Stimulated activated CD4-positive, alpha-beta T cell treated with anti-CD3 and anti-CD28 coated beads, Interleukin-2, amount 100 ng/mL, for 24 hours (primary cell): ENCODE measurements at regions not wholly inside any gene's neighbourhood (a gene's known extent, or its start where the extent isn't known, plus 50 kb on each side); places are given as distances from the start of the nearest gene placed in this dataset.
"Not testable (repeated sequence)": the region's sequence is repeated elsewhere in the genome, so short reads cannot be mapped to it uniquely, and the experiment has no call there.

Source experiments
- DNase-seq, 2 donors: peaks; one replicate each; pipeline ENCODE4 v3.0.0-alpha.2; 2020

DNA sequence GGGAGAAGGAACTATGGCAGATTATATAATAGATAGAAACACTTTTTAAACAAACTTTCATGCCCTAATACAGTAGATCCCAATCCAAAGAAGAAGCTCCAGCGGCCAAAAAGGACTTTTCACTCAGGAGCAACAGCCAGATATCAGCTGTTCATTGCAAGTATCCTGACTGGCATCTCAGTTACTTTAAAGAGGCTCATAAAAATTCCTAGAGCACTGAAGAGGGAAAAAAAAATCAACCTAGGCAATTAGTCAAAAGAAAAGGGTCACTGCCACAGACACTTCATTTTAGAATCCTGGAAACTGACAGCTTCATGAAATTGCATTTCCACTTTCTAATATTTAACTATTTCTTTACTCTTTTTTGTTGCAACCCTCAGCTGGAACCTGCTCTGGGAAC is 170.6 kb upstream of the SOX6 start:
- DNase-seq: no peak

DNA sequence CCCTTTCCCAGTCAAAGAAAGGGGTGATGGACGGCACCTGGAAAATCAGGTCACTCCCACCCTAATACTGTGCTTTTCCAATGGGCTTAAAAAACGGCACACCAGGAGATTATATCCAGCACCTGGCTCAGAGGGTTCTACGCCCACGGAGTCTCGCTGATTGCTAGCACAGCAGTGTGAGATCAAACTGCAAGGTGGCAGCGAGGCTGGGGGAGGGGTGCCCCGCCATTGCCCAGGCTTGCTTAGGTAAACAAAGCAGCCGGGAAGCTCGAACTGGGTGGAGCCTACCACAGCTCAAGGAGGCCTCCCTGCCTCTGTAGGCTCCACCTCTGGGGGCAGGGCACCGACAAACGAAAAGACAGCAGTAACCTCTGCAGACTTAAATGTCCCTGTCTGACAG is 164.4 kb upstream of the SOX6 start:
- DNase-seq: not testable (repeated sequence)

DNA sequence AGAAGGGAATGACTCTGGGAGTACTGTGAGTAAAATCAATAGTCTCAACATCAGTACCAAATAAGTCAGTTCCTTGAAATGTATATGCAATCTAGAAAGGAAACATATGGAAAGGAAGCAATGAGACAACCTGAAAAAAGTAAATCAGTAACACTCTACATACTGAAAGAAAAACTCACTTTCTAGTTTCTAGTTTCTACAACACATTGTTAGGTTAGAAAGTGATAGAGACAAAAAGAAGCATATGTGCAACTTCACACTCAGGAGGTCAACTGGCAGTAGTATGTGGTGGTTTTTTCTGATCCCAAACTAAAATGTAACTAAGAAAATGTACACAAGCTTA is 156.5 kb upstream of the SOX6 start:
- no peak for DNase-seq

DNA sequence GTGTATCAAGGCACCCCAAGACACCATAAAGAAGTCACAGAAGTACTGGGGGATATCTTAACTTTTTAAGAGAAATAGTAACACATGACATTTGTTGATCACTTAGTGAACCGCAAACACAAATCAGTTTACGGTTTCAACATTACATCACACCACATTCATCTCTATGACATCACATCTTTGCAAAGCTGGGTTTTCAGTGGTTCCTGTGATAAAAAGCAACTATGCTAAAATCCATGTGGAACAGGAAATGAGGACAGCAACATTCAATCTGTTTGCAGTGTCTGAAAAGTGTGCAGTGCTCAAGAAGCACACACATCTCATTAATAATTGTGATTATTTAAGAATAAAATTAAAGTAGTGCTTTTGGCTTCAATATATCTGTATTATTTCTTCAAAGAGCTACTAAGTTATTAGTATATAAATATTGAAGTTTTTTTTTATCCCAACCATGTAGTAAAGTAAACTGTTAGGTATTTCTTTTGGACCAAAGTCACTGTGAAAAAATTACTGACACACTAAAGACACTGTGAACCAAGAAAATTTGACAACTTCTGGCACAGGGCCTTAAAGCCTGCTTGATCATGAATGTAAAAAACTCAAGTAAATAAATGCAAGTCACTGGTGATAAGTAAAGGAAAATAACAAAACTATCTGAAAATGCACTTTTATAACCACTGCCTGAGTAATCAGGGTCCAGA is 156.0 kb upstream of the SOX6 start:
- DNase-seq: no peak

DNA sequence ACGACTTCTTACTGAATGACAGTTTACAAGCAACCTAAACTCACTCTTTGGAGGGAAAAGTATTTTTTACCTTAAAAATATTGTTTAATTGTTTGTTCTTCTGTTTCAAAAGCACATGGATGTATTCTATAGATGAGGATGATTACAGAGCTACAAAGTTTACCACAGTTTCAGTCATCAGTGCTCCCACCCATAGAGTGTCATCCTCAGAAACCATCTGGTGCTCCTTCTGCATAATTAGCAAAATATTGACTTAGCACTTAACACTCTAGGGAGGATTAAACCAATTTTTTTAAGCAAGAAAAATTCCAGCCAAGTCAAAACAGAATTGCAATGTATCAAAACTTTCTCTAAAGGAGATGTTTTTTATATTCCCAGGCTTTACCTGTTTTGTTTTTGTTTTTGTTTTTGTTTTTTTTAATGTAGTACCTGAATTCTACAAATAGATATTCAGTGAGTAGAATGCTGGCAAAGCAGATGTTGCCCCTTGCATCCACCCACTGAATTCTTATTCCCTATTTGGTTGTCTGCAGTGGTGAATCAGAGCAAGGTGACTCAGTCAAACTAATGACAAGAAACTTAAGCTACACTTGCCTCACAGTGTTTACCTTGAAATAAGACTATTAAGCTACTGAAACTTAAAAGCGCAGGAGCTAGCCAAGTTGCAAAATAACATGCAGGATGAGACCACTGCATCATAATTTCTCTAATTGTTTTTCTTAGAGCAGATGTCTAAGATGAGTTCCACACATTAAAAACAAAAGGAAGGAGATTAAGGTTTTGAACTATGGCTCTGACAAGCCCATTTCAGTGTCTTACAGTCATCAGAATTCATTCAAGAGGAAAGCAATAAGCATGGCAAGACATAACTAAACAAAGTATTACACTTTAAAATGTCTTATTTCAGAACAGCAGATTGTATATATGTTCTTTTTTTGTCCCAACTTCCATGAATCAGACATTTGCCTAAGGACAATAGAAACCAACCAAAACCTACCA is 155.1 kb upstream of the SOX6 start:
- DNase-seq: no peak

DNA sequence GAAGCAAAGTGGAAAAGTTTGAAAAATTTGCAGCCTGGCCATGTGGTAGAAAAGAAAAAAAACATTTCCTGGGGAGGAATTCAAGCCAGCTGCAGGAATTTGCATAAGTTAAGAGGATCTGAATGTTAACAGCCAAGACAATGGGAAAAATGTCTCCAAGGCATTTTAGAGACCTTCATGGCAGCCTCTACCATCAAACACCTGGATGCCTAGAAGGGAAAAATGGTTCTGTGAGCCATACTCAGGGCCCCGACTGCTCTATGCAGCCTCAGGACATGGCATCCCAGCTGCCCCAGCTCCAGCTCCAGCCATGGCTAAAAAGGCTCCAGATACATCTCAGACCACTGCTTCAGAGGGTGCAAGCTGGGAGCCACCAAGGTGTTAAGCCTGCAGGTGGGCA is 149.1 kb upstream of the SOX6 start:
- no peak for DNase-seq

DNA sequence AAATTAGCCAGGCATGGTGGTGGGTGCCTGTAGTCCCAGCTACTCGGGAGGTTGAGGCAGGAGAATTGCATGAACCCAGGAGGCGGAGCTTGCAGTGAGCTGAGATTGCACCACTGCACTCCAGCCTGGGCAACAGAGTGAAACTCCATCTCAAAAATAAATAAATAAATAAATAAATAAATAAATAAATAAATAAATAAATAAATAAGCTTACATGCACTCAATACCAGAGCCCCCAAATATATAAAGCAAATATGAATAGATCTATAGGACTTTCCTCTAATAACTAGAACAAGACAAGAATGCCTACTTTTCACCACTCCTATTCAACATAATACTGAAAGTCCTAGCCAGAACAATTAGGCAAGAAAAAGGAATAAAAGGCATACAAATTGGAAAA is 147.5 kb upstream of the SOX6 start:
- DNase-seq: not testable (repeated sequence)

DNA sequence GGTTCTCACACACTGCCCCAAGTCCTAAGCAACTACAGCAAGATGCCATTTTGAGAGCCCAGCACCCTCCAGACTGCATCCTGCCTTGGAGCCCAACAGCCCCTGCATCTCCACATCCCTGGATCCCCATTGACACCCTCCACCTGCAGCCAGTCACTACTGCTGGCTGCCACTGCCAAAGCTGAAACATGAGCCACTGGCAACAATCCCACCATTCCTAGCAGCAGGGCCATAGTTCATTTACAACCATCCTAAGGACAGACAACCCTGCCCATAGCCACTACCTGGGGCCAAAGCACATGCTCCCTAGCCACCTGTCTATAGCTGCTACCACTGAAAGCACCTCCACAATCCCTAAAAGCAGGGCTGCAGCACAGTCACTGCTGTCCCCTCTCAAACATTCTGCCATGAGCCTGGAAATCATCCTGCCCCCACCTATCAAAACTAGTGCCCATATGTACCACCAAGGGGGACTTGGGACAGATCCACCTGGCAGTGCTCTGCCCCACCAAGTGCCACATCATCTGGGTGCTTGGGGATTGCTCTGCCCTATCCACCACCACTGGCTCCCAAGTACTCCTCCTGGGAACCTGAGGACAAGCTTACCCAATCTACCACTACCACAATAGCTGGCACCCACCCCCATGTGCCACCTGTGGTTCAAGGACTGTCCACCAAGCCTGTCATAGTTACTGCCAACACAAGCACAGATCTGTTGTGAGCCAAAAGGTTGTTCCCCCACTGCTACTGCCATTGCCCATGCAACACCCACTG is 138.8 kb upstream of the SOX6 start:
- no peak for DNase-seq

DNA sequence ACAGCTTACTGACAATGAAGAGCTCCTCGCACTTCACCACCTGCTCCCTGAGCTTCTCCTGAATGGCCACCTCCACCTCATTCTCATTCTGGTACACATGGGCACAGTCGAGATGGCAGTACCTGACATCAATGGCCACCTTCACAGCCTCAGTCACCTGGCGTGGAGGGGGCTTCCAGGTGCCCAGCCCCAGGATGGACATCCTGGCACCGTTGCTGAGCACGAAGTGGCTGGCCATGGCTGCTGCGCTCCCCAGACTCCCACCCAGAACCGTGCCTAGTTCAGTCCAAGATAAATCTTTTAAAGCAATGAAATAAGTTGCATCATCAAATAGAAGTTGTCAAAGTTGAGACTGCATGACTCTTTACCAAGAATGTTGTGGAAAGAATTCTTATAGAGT is 128.1 kb upstream of the SOX6 start:
- DNase-seq: no peak

DNA sequence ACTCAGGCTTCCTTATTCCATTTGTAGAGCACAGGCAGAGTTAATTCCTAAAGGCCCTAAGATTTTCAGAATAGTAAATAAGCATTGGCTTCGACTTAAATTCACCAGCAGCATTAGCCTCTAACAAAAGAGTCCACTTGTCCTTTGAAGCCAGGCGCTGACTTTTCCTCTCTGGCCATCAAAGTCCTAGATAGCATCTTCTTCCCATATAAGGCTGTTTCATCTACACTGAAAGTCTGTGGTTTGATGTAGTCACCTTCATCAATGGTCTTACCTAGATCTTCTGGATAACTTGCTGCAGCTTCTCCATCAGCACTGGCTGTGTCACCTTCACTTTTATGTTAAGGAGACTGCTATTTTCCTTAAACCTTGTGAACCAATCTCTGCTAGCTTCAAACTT is 118.3 kb upstream of the SOX6 start:
- no peak for DNase-seq

DNA sequence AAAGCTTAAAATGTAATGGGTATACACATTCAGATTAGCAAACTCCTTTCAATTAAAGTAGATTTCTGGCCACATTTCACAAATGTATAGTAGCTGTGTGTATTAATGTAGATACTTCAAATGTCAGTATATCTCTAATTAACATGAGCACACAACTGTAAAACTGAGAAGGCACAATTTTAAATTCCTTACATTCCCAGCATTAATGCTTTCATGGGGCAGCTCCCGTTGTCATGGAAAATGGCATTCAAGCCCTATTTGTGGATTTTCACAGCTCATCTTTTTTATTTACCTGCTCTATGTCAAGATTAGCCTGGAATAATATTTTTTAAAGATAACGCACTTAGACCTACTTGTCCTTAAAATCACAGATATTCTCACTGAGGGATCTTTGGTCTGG is 113.6 kb upstream of the SOX6 start:
- no peak for DNase-seq

DNA sequence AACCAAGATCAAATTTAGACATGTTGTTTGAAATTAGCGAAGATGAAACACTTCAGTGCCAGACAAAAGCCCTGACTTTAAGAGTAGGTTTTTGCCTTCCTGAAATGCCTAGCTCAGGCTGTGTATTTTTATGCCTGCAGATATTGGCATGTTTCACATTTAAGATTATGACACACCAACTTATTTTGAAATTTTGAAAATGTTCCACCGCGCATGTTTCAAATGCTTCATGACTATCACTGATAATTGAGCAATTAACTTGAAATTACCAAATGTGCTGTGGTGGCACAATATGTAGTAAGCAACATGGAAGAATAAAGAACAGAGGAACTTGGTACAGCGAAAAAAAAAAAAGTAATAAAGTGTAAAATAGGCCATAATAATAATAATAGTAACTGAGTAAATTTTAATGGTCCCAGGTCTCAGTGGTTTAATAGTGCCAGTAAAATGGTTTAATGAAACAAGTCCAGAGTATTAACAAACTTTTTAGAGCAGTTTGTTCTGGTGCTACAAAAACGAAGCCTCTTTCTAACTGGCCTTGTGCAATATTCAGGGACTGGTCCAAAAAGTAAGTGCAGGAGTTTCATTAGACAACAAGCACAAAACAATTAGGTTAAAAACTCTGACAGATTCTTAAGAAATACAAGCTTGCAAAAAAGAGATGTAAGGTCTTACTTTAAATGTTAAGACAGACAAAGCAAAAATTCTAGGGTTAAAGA is 112.5 kb upstream of the SOX6 start:
- no peak for DNase-seq

DNA sequence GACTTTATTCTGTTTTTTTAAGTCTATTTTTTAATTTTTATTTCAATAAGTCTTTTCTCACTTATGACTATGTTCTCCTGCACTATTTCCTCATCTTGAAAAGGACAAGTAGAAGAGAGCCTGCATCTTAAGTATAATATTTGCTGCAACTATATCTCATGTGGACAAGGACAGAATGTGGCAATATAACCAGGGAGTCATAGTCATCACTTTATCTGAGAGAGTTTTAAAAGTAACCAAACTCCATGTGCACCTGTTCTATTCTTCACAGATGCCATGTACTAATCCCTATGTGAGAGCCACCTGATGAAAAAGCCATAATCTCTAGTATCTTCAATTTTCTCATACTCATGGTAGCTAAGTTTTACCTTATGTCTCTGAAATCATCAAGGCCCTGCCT is 104.2 kb upstream of the SOX6 start:
- DNase-seq: no peak

DNA sequence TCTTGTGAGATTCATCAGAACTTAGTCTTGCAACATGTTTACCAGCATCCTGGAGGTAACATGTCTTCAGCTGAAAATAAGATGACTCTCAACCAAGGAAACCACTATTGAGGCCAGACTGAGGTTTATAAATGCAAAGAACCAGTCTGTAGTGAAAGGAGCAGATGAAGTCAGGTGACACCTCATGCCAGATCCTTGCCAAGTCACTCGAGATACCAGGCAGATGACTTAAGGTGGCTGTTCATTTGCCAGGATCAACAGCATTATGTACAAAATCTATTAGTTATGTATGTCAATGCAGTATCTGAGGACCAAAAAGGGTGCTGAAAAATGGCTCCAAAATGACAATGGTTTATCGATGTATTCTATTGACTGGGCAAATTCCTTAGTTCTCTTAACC is 100.0 kb upstream of the SOX6 start:
- no peak for DNase-seq

DNA sequence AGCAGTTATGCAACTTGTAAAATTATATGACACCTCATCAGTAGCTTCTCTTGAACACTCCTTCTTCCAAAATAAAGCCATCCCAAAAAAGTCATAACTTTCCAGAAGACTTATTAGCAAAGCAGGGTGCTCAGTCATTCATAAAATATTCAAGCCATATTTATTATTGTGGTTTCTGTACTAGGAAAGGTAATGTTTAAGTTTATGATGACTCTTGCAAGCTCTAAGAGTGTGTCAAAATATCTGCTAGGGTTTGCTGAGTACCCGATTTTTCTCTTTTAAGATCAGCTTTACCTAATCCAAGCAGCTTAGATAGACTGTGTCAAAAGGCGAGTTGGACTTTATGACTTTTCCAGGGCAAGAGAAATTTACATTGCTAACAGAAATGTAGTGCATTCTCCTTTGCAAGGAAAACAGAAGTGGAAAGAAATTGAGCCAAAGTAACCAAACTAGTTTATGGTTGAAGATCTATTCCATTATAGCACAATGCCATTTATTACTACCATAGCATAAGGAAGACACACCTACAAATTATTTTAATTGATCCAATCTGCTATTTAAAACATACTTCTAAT is 98.0 kb upstream of the SOX6 start:
- DNase-seq: no peak

DNA sequence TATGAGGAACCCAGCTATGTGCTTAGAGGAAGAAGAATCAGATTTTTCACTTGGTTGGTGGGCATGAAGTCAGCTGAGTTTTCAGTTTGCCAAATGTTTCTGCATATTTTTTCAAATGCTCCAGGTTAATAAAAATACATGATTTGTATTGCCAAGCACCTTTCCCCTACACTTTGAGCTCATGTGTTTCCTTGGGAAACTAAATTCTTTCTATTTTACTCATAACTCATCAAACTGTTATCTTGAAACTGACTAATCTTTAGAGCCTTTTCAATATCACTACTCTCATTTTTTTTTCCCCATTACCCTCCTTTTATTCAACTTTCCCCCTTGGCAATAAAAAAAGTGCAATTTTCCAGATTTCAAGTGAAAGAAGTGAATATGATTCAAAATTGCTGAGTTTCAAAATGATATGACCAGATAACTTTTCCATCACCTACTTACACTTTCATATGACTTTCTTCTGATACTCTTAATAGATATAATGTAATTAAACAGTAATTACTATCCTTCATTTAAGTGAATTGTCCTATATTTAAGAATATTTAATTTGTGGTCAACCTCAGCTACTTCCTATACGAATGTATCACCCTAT is 91.9 kb upstream of the SOX6 start:
- no peak for DNase-seq

DNA sequence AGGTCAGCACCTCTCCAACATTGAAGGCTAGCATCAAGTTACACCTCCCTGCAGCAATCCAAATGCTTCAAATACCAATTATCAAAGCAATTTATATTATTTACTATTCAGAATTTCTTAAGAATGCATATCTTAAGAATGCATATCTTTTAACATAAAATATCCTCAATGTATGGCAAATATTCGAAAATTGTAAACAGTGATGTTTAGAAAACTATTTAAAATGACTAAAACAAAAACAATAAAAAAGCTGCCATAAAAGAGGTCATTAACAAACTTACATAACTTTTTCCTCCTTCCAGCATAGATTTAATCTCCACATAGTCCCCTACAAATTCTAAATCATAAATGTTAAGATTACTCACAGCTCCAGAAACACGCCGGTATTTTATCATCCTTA is 85.1 kb upstream of the SOX6 start:
- DNase-seq: no peak

DNA sequence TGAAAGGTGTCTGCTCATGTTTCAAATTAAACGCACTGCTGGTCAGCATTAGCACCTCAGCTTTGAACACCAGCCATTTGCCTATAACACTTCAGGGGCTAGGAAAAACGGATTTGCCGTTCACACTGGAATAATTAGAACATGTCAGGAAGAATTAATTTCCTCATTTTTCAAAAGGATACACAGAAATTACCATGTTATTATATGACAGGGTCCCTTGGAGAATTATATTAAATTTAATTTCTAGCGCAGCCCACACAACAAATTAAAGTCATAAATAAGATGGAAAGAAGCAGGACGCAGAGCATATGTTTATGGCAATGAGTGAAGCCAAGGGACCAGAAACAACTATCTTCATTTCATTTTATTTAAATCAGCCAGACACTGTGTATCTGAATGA is 83.8 kb upstream of the SOX6 start:
- DNase-seq: no peak

DNA sequence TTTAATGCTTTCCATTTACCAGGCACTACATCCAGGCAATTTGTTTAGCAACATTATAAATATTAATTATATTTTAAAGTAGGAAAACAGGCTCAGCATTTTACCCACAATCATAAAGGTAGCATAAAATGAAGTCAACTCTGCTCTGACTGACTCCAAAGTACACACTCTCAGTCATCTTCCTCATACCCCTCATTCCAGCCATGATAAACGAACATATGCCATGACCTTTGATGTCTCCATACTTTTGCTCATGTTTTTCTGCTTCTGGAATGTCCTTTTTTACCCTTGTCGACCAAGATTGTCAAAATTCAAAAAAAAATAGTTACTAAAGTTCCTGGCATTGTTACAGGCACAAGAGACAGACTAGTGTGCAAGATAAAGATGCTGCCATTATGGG is 77.7 kb upstream of the SOX6 start:
- no peak for DNase-seq

DNA sequence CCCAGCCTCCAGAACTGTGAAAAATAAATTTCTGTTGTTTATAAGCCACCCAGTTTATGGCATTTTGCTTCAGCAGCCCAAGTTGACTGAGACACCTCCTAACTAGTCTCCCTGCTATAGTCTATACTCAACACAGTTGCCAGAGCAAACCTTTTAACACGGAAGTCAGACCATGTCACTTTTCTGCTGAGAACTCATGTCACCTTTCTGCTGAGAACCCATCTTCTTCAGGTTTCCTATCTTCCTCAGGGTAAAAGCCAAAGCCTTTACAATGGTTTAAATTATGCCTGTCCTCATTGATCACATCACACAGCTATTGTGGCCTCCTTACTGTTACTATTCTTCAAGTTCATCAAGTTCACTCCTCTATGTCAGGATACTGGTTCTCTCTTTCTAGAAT is 74.3 kb upstream of the SOX6 start:
- no peak for DNase-seq

DNA sequence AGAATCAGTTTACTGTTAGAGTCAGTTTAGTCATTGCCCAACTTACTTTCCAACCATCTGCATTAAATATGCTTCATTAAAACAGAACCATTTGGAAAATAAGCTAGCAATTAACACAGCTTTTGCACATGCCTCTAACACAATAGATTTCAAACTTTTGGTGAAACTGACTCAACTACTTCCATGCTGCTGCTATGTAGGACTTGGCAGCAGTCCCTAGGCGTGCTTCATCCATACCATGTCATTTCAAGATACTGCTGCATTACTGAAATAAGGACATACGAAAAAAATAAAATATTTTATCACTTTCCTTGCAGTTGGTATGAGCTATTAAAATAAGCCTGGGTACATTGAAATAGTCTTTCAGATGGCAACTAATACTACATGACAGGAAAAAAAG is 65.5 kb upstream of the SOX6 start:
- DNase-seq: no peak

DNA sequence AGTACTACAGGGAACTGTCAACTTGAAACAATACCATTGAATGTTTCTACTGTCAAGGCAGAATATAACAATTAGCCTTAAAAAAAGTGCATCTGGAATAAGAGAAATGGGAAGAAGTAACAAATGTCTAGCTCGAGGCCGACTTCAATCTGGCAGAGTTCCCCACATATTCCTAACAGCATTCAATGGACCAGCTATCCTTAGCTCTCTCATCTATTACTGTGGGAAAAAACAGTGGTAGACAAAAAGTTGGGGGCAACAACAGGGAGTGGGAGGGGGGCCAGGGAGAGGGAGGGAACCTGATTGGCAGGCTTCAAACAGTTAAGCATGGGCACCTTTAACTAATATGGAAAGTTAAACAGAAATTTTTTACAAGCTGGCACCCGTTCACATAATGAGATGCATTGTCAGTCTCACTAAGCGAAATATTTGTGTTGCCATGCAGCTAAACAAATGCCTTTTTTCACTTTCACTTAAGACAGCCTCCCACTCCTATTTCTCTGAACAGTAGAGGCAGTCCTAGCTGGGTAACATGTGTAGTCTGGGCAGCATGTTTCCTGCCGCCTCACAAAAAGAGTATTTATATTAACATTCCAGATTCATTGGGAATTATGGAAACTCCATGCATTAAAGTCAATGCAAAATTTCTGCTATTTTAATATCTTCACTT is 62.2 kb upstream of the SOX6 start:
- DNase-seq: no peak
